Kidney epithelial cell (primary cell): ENCODE measurements at regions not wholly inside any gene's neighbourhood (a gene's known extent, or its start where the extent isn't known, plus 50 kb on each side); places are given as distances from the start of the nearest gene placed in this dataset.

Experiments
- DNase-seq: peaks from one replicate; pipeline ENCODE4 v3.0.0-alpha.2; 2010; ENCODE audit warnings: low read depth
- H3K27me3 ChIP-seq: 2 replicates; pipeline ENCODE4 v1.6.0; 2011; ENCODE audit warnings: low read length; ENCODE audit not compliant: control insufficient read depth, insufficient read depth
- H3K36me3 ChIP-seq: 2 replicates; pipeline ENCODE4 v1.5.1; 2011; ENCODE audit warnings: low read length; ENCODE audit not compliant: control insufficient read depth, insufficient read depth
- H3K4me3 ChIP-seq: 2 replicates; pipeline ENCODE4 v1.5.1; 2011; ENCODE audit warnings: low read depth, mild to moderate bottlenecking, control low read depth, low read length
- CTCF ChIP-seq: IDR thresholded peaks from 2 replicates; pipeline ENCODE4 v1.5.1; 2011; ENCODE audit warnings: mild to moderate bottlenecking, moderate library complexity, low read length, control low read depth, inconsistent platforms; ENCODE audit not compliant: insufficient read depth, poor library complexity, severe bottlenecking

GRCh38 chr6:137653706-137654059, 159.5 kb upstream of the OLIG3 start:
- DNase-seq: no peak
- Histone ChIP-seq H3K27me3 (no peaks in the 10 kb centered on the region), H3K36me3 (no peaks in the 10 kb centered on the region), H3K4me3 (no peak overlapping the region)
- no peak for TF ChIP-seq CTCF

GRCh38 chr6:137654365-137654981, 160.3 kb upstream of the OLIG3 start:
- H3K27me3 ChIP-seq: no peaks in the 10 kb centered on the region
- no peaks in the 10 kb centered on the region for H3K36me3 ChIP-seq
- no peak overlapping the region for H3K4me3 ChIP-seq
- DNase-seq: no peak
- TF ChIP-seq CTCF: no peak

GRCh38 chr6:137655291-137655690, 161.1 kb upstream of the OLIG3 start:
- Histone ChIP-seq H3K4me3 (no peak overlapping the region), H3K36me3 (no peaks in the 10 kb centered on the region), H3K27me3 (no peaks in the 10 kb centered on the region)
- DNase-seq: no peak
- TF ChIP-seq CTCF: no peak

- TF ChIP-seq CTCF: no peak
- Histone ChIP-seq H3K4me3 (no peak overlapping the region), H3K27me3 (no peaks in the 10 kb centered on the region), H3K36me3 (no peaks in the 10 kb centered on the region)
- no peak for DNase-seq
Observed at GRCh38 chr6:137656735-137657134, 162.5 kb upstream of the OLIG3 start.

GRCh38 chr6:137657351-137657911, 163.2 kb upstream of the OLIG3 start:
- no peak overlapping the region for H3K4me3 ChIP-seq
- H3K36me3 ChIP-seq: no peaks in the 10 kb centered on the region
- DNase-seq: no peak
- no peak for TF ChIP-seq CTCF
- no peaks in the 10 kb centered on the region for H3K27me3 ChIP-seq

- Histone ChIP-seq H3K36me3 (no peaks in the 10 kb centered on the region), H3K4me3 (no peak overlapping the region), H3K27me3 (no peaks in the 10 kb centered on the region)
- no peak for TF ChIP-seq CTCF
- no peak for DNase-seq
Observed at GRCh38 chr6:137658287-137658686, 164.1 kb upstream of the OLIG3 start.
